Prostate gland (tissue), 2 donors: ENCODE measurements at regions not wholly inside any gene's neighbourhood (a gene's known extent, or its start where the extent isn't known, plus 50 kb on each side); places are given as distances from the start of the nearest gene placed in this dataset.

Experiments used
- CTCF ChIP-seq, 4 experiments: fragments of 200-600 bp in 2 of 4; fragments of 450-650 bp in 2 of 4; sonication (generic) in 2 of 4; IDR thresholded peaks; 1 replicate in 3 of 4; 2 replicates in 1 of 4; pipeline ENCODE4 v1.5.1; 2016 to 2019; ENCODE audit warnings: antibody characterized with exemption in 4 of 4, mild to moderate bottlenecking in 2 of 4, moderate library complexity in 2 of 4
- POLR2A ChIP-seq: fragments of 450-650 bp; IDR thresholded peaks from one replicate; pipeline ENCODE4 v1.6.1; 2016; ENCODE audit warnings: antibody characterized with exemption, mild to moderate bottlenecking
- POLR2AphosphoS5 ChIP-seq: sonication (generic); formaldehyde crosslinking; IDR thresholded peaks from one replicate; pipeline ENCODE4 v1.6.1; 2017; ENCODE audit warnings: antibody characterized with exemption

GRCh38 chr6:21710908-21711627 lies 117.5 kb downstream of the SOX4 start:
- no peak for TF ChIP-seq POLR2A
- TF ChIP-seq CTCF (IDR thresholded peaks at IDR 0.05), result no peak
- TF ChIP-seq POLR2AphosphoS5, result no peak
